ENCODE measurements at regions not wholly inside any gene's neighbourhood (a gene's known extent, or its start where the extent isn't known, plus 50 kb on each side); places are given as distances from the start of the nearest gene placed in this dataset.

DNA sequence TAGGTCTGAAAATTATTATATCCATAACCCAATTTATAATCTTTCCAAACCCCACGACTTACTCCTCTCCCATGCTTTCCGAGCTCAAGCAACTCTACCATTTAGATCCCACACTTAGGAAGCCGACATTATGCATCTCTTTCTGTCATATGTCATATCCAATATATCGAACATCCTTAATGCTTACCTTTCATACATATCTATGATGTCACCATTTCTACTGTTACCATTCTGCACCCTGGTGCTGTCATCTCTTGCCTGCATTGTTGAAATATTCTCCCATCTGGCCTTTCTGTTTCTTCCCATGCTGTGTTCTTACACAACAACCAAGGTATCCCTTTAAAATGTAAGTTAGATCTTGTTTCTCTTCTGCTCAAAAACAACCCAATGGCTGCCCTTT, 127.1 kb upstream of the MC4R start:
- DNase-seq (ENCODE audit: low read depth, low spot score): no peak
- ChIA-PET CTCF (no interaction called here), POLR2A (no interaction called here)
- intact Hi-C loops (cut with micrococcal nuclease; ENCODE audit: unreplicated experiment): no loop called here
- no peaks in the 10 kb centered on the region for H3K9me3 ChIP-seq (ENCODE audit: control insufficient read depth, insufficient read depth, low read depth, low read length)
- no peaks in the 10 kb centered on the region for H3K4me1 ChIP-seq (ENCODE audit: control insufficient read depth, insufficient read depth, low read length)
- TF ChIP-seq TCF7L2 (IDR thresholded peaks at IDR 0.05; ENCODE audit: low read depth, low read length): no peak
- TF ChIP-seq POLR2AphosphoS5 (IDR thresholded peaks at IDR 0.05; ENCODE audit: low read depth, low read length): no peak
- TF ChIP-seq, protein P1, sequence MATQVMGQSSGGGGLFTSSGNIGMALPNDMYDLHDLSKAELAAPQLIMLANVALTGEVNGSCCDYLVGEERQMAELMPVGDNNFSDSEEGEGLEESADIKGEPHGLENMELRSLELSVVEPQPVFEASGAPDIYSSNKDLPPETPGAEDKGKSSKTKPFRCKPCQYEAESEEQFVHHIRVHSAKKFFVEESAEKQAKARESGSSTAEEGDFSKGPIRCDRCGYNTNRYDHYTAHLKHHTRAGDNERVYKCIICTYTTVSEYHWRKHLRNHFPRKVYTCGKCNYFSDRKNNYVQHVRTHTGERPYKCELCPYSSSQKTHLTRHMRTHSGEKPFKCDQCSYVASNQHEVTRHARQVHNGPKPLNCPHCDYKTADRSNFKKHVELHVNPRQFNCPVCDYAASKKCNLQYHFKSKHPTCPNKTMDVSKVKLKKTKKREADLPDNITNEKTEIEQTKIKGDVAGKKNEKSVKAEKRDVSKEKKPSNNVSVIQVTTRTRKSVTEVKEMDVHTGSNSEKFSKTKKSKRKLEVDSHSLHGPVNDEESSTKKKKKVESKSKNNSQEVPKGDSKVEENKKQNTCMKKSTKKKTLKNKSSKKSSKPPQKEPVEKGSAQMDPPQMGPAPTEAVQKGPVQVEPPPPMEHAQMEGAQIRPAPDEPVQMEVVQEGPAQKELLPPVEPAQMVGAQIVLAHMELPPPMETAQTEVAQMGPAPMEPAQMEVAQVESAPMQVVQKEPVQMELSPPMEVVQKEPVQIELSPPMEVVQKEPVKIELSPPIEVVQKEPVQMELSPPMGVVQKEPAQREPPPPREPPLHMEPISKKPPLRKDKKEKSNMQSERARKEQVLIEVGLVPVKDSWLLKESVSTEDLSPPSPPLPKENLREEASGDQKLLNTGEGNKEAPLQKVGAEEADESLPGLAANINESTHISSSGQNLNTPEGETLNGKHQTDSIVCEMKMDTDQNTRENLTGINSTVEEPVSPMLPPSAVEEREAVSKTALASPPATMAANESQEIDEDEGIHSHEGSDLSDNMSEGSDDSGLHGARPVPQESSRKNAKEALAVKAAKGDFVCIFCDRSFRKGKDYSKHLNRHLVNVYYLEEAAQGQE (IDR thresholded peaks at IDR 0.05; ENCODE audit: insufficient read depth in 1 of 2, low read depth in 2 of 2, low read length in 1 of 2): no peak
- no peak for TF ChIP-seq SIN3A (IDR thresholded peaks at IDR 0.05; ENCODE audit: borderline replicate concordance, insufficient read depth, low read depth, low read length)
- TF ChIP-seq, protein P2, sequence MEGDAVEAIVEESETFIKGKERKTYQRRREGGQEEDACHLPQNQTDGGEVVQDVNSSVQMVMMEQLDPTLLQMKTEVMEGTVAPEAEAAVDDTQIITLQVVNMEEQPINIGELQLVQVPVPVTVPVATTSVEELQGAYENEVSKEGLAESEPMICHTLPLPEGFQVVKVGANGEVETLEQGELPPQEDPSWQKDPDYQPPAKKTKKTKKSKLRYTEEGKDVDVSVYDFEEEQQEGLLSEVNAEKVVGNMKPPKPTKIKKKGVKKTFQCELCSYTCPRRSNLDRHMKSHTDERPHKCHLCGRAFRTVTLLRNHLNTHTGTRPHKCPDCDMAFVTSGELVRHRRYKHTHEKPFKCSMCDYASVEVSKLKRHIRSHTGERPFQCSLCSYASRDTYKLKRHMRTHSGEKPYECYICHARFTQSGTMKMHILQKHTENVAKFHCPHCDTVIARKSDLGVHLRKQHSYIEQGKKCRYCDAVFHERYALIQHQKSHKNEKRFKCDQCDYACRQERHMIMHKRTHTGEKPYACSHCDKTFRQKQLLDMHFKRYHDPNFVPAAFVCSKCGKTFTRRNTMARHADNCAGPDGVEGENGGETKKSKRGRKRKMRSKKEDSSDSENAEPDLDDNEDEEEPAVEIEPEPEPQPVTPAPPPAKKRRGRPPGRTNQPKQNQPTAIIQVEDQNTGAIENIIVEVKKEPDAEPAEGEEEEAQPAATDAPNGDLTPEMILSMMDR (IDR thresholded peaks at IDR 0.05): no peak
- ATAC-seq: no peak
- no peak overlapping the region for H3K27ac ChIP-seq (ENCODE audit: low read length)
- H3K27me3 ChIP-seq (ENCODE audit: control insufficient read depth, insufficient read depth, low read length): no peaks in the 10 kb centered on the region
- in situ Hi-C loops (cut with HindIII; ENCODE audit: low pct_unique_long_range_greater_than_20kb, low sequenced_read_pairs): no loop called here
- H3K36me3 ChIP-seq (ENCODE audit: control insufficient read depth, insufficient read depth, low read length): no peaks in the 10 kb centered on the region
- no TSS peak for BruUV-seq (replicated peaks)
- H3K4me3 ChIP-seq (ENCODE audit: low read depth in 2 of 2, low read length in 2 of 2): no peak overlapping the region

DNA sequence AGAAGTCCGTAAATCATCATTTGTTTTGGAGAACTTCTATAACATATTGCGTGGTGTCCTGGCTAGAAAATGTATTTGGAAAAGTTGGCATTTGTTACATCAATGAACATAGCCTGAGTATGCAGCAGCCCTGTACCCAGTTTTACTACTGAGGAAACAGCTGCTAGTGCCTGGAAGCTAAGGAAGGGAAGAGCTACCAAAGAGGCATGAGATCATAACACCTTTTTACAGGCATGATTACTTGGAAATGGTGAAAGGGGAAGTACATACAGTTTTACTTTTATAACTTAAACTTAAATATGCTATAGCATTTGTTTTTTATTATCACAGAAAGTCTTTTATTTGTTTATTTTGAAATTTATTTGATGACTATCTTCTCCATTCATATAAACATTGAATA, 128.4 kb upstream of the MC4R start:
- POLR2A ChIA-PET: no interaction called here
- CTCF ChIA-PET: no interaction called here
- ATAC-seq: no peak
- Histone ChIP-seq H3K4me1 (ENCODE audit: control insufficient read depth, insufficient read depth, low read length) (no peaks in the 10 kb centered on the region), H3K9me3 (ENCODE audit: control insufficient read depth, insufficient read depth, low read depth, low read length) (no peaks in the 10 kb centered on the region), H3K4me3 (ENCODE audit: low read depth in 2 of 2, low read length in 2 of 2) (no peak overlapping the region), H3K36me3 (ENCODE audit: control insufficient read depth, insufficient read depth, low read length) (no peaks in the 10 kb centered on the region), H3K27ac (ENCODE audit: low read length) (no peak overlapping the region), H3K27me3 (ENCODE audit: control insufficient read depth, insufficient read depth, low read length) (no peaks in the 10 kb centered on the region)
- in situ Hi-C loops (cut with HindIII; ENCODE audit: low pct_unique_long_range_greater_than_20kb, low sequenced_read_pairs): no loop called here
- intact Hi-C loops (cut with micrococcal nuclease; ENCODE audit: unreplicated experiment): no loop called here
- no peak for DNase-seq (ENCODE audit: low read depth, low spot score)
- no TSS peak for BruUV-seq (replicated peaks)
- TF ChIP-seq TCF7L2 (IDR thresholded peaks at IDR 0.05; ENCODE audit: low read depth, low read length): no peak

DNA sequence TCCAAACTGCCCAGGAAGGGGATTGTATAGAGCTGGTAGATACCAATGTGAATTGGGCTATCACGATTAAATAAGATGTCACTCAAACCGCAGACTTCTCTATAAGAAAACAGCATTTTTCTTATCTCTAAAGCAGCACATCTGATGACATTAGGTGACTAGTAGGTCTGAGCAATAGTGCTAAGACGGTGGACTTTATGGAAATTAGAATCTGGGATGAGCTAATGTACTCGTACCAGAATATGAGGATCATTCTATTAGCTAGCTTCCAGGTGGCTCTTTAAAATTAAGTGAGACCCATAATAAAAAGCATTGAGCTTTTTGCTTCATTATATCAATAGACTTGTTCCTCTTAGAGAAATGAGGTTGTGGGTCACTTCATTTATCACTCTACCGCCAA, 130.0 kb upstream of the MC4R start:
- ATAC-seq (no peak), DNase-seq (ENCODE audit: low read depth, low spot score) (no peak)
- no peak for TF ChIP-seq TCF7L2 (IDR thresholded peaks at IDR 0.05; ENCODE audit: low read depth, low read length)
- TF ChIP-seq, protein P1 (IDR thresholded peaks at IDR 0.05; ENCODE audit: insufficient read depth in 1 of 2, low read depth in 2 of 2, low read length in 1 of 2): no peak
- TF ChIP-seq POLR2AphosphoS5 (IDR thresholded peaks at IDR 0.05; ENCODE audit: low read depth, low read length): no peak
- no peak for TF ChIP-seq SIN3A (IDR thresholded peaks at IDR 0.05; ENCODE audit: borderline replicate concordance, insufficient read depth, low read depth, low read length)
- TF ChIP-seq, protein P2 (IDR thresholded peaks at IDR 0.05): no peak
- in situ Hi-C loops (cut with HindIII; ENCODE audit: low pct_unique_long_range_greater_than_20kb, low sequenced_read_pairs): no loop called here
- H3K4me1 ChIP-seq (ENCODE audit: control insufficient read depth, insufficient read depth, low read length): no peaks in the 10 kb centered on the region
- no TSS peak for BruUV-seq (replicated peaks)
- no peak overlapping the region for H3K27ac ChIP-seq (ENCODE audit: low read length)
- H3K4me3 ChIP-seq (ENCODE audit: low read depth in 2 of 2, low read length in 2 of 2): no peak overlapping the region
- no peaks in the 10 kb centered on the region for H3K9me3 ChIP-seq (ENCODE audit: control insufficient read depth, insufficient read depth, low read depth, low read length)
- no peaks in the 10 kb centered on the region for H3K27me3 ChIP-seq (ENCODE audit: control insufficient read depth, insufficient read depth, low read length)
- H3K36me3 ChIP-seq (ENCODE audit: control insufficient read depth, insufficient read depth, low read length): no peaks in the 10 kb centered on the region
- intact Hi-C loops (cut with micrococcal nuclease; ENCODE audit: unreplicated experiment): no loop called here
- ChIA-PET CTCF (no interaction called here), POLR2A (no interaction called here)
